ENCODE measurements at regions not wholly inside any gene's neighbourhood (a gene's known extent, or its start where the extent isn't known, plus 50 kb on each side); places are given as distances from the start of the nearest gene placed in this dataset.
"Not testable (repeated sequence)": the region's sequence is repeated elsewhere in the genome, so short reads cannot be mapped to it uniquely, and the experiment has no call there.

GRCh38 chr2:6139142-6139541, 447.0 kb downstream of the SOX11 start:
- DNase-seq (ENCODE audit: low spot score) = no peak

GRCh38 chr2:6139916-6140315, 447.7 kb downstream of the SOX11 start:
- DNase-seq (ENCODE audit: low spot score) = no peak

- DNase-seq (ENCODE audit: low spot score) = no peak
Measured at GRCh38 chr2:6140509-6140908, 448.3 kb downstream of the SOX11 start.

GRCh38 chr2:6143812-6144211, 451.6 kb downstream of the SOX11 start:
- no peak for DNase-seq (ENCODE audit: low spot score)

- not testable (repeated sequence) for DNase-seq (ENCODE audit: low spot score)
Measured at GRCh38 chr2:6147215-6147614, 455.0 kb downstream of the SOX11 start.

- DNase-seq (ENCODE audit: low spot score) = no peak
Measured at GRCh38 chr2:6148882-6149281, 456.7 kb downstream of the SOX11 start.

- DNase-seq (ENCODE audit: low spot score) = no peak
Measured at GRCh38 chr2:6159606-6160005, 467.4 kb downstream of the SOX11 start.

GRCh38 chr2:6163932-6164331, 471.7 kb downstream of the SOX11 start:
- DNase-seq (ENCODE audit: low spot score) = no peak

- no peak for DNase-seq (ENCODE audit: low spot score)
Measured at GRCh38 chr2:6164986-6165747, 473.0 kb downstream of the SOX11 start.

GRCh38 chr2:6167592-6168138, 475.5 kb downstream of the SOX11 start:
- no peak for DNase-seq (ENCODE audit: low spot score)

GRCh38 chr2:6168485-6168884, 476.3 kb downstream of the SOX11 start:
- DNase-seq (ENCODE audit: low spot score) = no peak

- DNase-seq (ENCODE audit: low spot score) = no peak
Measured at GRCh38 chr2:6171294-6171693, 479.1 kb downstream of the SOX11 start.

GRCh38 chr2:6177811-6178210, 485.6 kb downstream of the SOX11 start:
- DNase-seq (ENCODE audit: low spot score) = no peak

- DNase-seq (ENCODE audit: low spot score) = no peak
Measured at GRCh38 chr2:6181525-6181924, 489.3 kb downstream of the SOX11 start.

GRCh38 chr2:6181926-6182325, 489.7 kb downstream of the SOX11 start:
- no peak for DNase-seq (ENCODE audit: low spot score)

GRCh38 chr2:6183226-6183625, 491.0 kb downstream of the SOX11 start:
- DNase-seq (ENCODE audit: low spot score) = no peak

GRCh38 chr2:6184532-6185292, 492.5 kb downstream of the SOX11 start:
- no peak for DNase-seq (ENCODE audit: low spot score)

- DNase-seq (ENCODE audit: low spot score) = no peak
Measured at GRCh38 chr2:6186332-6187151, 494.4 kb downstream of the SOX11 start.

- no peak for DNase-seq (ENCODE audit: low spot score)
Measured at GRCh38 chr2:6196449-6196848, 504.3 kb downstream of the SOX11 start.

GRCh38 chr2:6198370-6198919, 506.3 kb downstream of the SOX11 start:
- not testable (repeated sequence) for DNase-seq (ENCODE audit: low spot score)

GRCh38 chr2:6202756-6203155, 510.6 kb downstream of the SOX11 start:
- no peak for DNase-seq (ENCODE audit: low spot score)

Data from iPS-NIHi11 (cell line).